Loucy (cell line): ENCODE measurements at regions not wholly inside any gene's neighbourhood (a gene's known extent, or its start where the extent isn't known, plus 50 kb on each side); places are given as distances from the start of the nearest gene placed in this dataset.

Experiments
- H2AFZ ChIP-seq: fragments of 200-600 bp; sonication (generic); 2 replicates; pipeline ENCODE4 v1.6.0; 2016; ENCODE audit warnings: antibody characterized with exemption, mild to moderate bottlenecking, low read length, moderate library complexity
- H3F3A ChIP-seq: fragments of 200-600 bp; 2 replicates; pipeline ENCODE4 v1.6.0; 2016; ENCODE audit warnings: antibody characterized with exemption, low read depth, mild to moderate bottlenecking
- H3K27me3 ChIP-seq: fragments of 200-600 bp; sonication (generic); 2 replicates; pipeline ENCODE4 v1.6.1; 2014; ENCODE audit warnings: low read length, mild to moderate bottlenecking; ENCODE audit not compliant: insufficient read depth, poor library complexity, severe bottlenecking
- H3K36me3 ChIP-seq: fragments of 200-600 bp; sonication (generic); 2 replicates; pipeline ENCODE4 v1.6.1; 2016; ENCODE audit warnings: low read length; ENCODE audit not compliant: insufficient read depth
- H3K4me1 ChIP-seq: fragments of 200-600 bp; sonication (generic); 2 replicates; pipeline ENCODE4 v1.5.1; 2014; ENCODE audit warnings: low read length, mild to moderate bottlenecking; ENCODE audit not compliant: insufficient read depth, poor library complexity, severe bottlenecking
- H3K4me2 ChIP-seq: fragments of 200-600 bp; sonication (generic); 2 replicates; pipeline ENCODE4 v1.6.0; 2014; ENCODE audit warnings: antibody characterized with exemption, low read length, low read depth, mild to moderate bottlenecking; ENCODE audit not compliant: poor library complexity, severe bottlenecking
- H3K4me3 ChIP-seq: fragments of 200-600 bp; sonication (generic); 2 replicates; pipeline ENCODE4 v1.5.1; 2014; ENCODE audit warnings: low read length, mild to moderate bottlenecking, mixed read lengths; ENCODE audit not compliant: poor library complexity, severe bottlenecking
- H3K79me2 ChIP-seq: fragments of 200-600 bp; sonication (generic); 2 replicates; pipeline ENCODE4 v1.6.1; 2014; ENCODE audit warnings: low read length; ENCODE audit not compliant: insufficient read depth
- H3K9ac ChIP-seq: fragments of 200-600 bp; sonication (generic); 2 replicates; pipeline ENCODE4 v1.6.0; 2014; ENCODE audit warnings: mild to moderate bottlenecking, low read depth, low read length, moderate library complexity; ENCODE audit not compliant: poor library complexity, severe bottlenecking
- H3K9me2 ChIP-seq: fragments of 200-600 bp; sonication (generic); replicated peaks from 2 replicates; pipeline ENCODE4 v1.6.1; 2016; ENCODE audit warnings: low read depth, low read length, mixed read lengths
- H3K9me3 ChIP-seq: fragments of 200-600 bp; sonication (generic); 2 replicates; pipeline ENCODE4 v1.6.1; 2014; ENCODE audit warnings: mild to moderate bottlenecking, antibody characterized with exemption, low read length, low read depth; ENCODE audit not compliant: insufficient read depth
- H4K20me1 ChIP-seq: fragments of 200-600 bp; sonication (generic); 2 replicates; pipeline ENCODE4 v1.6.0; 2014; ENCODE audit warnings: antibody characterized with exemption, low read length, mild to moderate bottlenecking; ENCODE audit not compliant: insufficient read depth, poor library complexity, severe bottlenecking
- CTCF ChIP-seq: fragments of 200-600 bp; sonication (generic); conservative IDR thresholded peaks from 2 replicates; pipeline ENCODE4 v1.5.1; 2014; ENCODE audit warnings: mild to moderate bottlenecking, antibody characterized with exemption, low read length
- EZH2phosphoT487 ChIP-seq: fragments of 200-600 bp; IDR thresholded peaks from 2 replicates; pipeline ENCODE4 v1.6.1; 2018; ENCODE audit warnings: antibody characterized with exemption, mild to moderate bottlenecking, moderate library complexity, borderline replicate concordance

GRCh38 chr6:145241039-145241438, 494.3 kb downstream of the EPM2A start:
- no peaks in the 10 kb centered on the region for H3K79me2 ChIP-seq
- H3K4me3 ChIP-seq, result no peak overlapping the region
- H3K4me1 ChIP-seq, result no peaks in the 10 kb centered on the region
- H3F3A ChIP-seq, result no peaks in the 10 kb centered on the region
- H3K9ac ChIP-seq, result no peak overlapping the region
- no peak overlapping the region for H2AFZ ChIP-seq
- no peak overlapping the region for H3K4me2 ChIP-seq
- TF ChIP-seq CTCF, result no peak
- no peak for TF ChIP-seq EZH2phosphoT487
- H3K9me2 ChIP-seq, result no peaks in the 10 kb centered on the region
- no peaks in the 10 kb centered on the region for H3K9me3 ChIP-seq
- no peaks in the 10 kb centered on the region for H4K20me1 ChIP-seq
- no peaks in the 10 kb centered on the region for H3K27me3 ChIP-seq
- H3K36me3 ChIP-seq, result no peaks in the 10 kb centered on the region

DNA sequence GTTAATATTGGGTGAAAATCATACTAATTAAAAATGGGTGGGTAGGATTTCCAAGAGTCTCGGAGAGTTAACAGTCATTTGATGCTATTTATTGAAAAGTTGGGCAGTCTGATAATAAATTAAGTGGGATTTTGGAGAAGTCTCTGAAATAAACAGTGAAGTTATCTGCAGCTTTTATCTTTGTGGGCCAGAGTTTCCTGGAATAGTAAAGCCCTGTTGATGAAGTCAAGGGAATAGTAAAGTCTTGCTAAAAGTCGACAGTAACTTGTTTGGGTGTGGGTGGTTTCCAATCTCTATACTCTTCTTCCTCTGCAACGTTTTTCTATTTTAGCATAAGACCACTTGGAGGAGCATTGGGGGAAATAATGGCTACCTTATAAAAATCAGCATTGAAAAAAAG, 493.6 kb downstream of the EPM2A start:
- Histone ChIP-seq H3K27me3 (no peaks in the 10 kb centered on the region), H3K9ac (no peak overlapping the region), H3K9me3 (no peaks in the 10 kb centered on the region), H2AFZ (no peak overlapping the region), H3K4me2 (no peak overlapping the region), H3F3A (no peaks in the 10 kb centered on the region), H4K20me1 (no peaks in the 10 kb centered on the region), H3K4me1 (no peaks in the 10 kb centered on the region), H3K4me3 (no peak overlapping the region), H3K79me2 (no peaks in the 10 kb centered on the region), H3K36me3 (no peaks in the 10 kb centered on the region), H3K9me2 (no peaks in the 10 kb centered on the region)
- TF ChIP-seq EZH2phosphoT487, result no peak
- no peak for TF ChIP-seq CTCF

DNA sequence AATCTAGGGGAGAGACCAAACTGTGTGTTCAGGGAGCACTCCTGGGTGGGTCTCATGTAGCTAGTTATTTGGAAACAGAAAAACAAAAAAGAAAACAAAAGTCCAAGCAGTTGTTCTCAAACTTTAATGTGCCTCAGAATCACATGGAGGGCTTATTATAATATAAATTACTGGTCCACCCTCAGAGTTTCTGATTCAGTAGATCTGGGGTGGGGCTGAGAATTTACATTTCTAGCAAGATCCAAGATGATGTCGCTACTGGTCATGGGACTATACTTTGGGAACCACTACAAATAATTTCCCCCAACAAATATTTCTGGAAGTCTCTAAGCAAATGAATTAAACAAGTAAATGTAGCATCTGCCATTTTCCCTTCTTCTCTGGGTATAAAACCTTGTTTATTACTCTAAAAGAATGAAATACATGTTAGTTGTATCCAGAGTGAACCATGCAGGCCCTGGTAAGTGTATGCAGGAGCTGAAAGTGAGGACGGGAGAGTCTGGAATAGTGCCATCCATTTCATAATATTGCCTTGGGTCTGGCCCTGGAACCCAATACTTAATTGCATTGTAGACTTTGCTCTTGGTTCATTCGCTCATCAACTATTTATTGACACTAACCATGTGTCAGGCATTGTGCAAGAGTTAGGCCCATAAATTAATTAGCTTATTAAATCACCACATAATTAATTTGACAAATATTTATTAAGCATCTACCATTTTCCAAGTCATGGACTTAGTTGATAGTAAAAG, 490.8 kb downstream of the EPM2A start:
- H2AFZ ChIP-seq, result no peak overlapping the region
- no peaks in the 10 kb centered on the region for H3K79me2 ChIP-seq
- no peak overlapping the region for H3K4me2 ChIP-seq
- no peak for TF ChIP-seq EZH2phosphoT487
- TF ChIP-seq CTCF, result no peak
- no peaks in the 10 kb centered on the region for H3F3A ChIP-seq
- no peak overlapping the region for H3K4me3 ChIP-seq
- no peaks in the 10 kb centered on the region for H3K4me1 ChIP-seq
- H3K36me3 ChIP-seq, result no peaks in the 10 kb centered on the region
- H3K9me3 ChIP-seq, result no peaks in the 10 kb centered on the region
- no peaks in the 10 kb centered on the region for H3K9me2 ChIP-seq
- no peak overlapping the region for H3K9ac ChIP-seq
- H4K20me1 ChIP-seq, result no peaks in the 10 kb centered on the region
- H3K27me3 ChIP-seq, result no peaks in the 10 kb centered on the region
